ENCODE measurements at regions not wholly inside any gene's neighbourhood (a gene's known extent, or its start where the extent isn't known, plus 50 kb on each side); places are given as distances from the start of the nearest gene placed in this dataset.

GRCh38 chr3:105103139-105103538 lies 263.6 kb upstream of the ALCAM start:
- TF ChIP-seq CTCF (IDR thresholded peaks at IDR 0.05) (no peak), POLR2A (IDR thresholded peaks at IDR 0.05) (no peak)
